RWPE1 (cell line): ENCODE measurements at regions not wholly inside any gene's neighbourhood (a gene's known extent, or its start where the extent isn't known, plus 50 kb on each side); places are given as distances from the start of the nearest gene placed in this dataset.

Experiments used
- CTCF ChIA-PET: fragments of 350-600 bp; sonication (Branson Sonifier 250); formaldehyde crosslinking; extraction: SDS; loops from one replicate; lab custom pipeline; 2021; lab: Yijun Ruan, JAX
- POLR2A ChIA-PET: fragments of 400-600 bp; formaldehyde crosslinking; extraction: SDS; loops from one replicate; lab custom pipeline; 2020; ENCODE audit warnings: antibody characterized with exemption; ENCODE audit not compliant: low non-redundant PET; lab: Yijun Ruan, JAX
- DNase-seq: peaks from one replicate; pipeline ENCODE4 v3.0.0; 2012; ENCODE audit warnings: low spot score
- H3K27ac ChIP-seq: fragments of 450-650 bp; 2 replicates; pipeline ENCODE4 v1.5.1; 2017
- TF ChIP-seq, protein P1 (sequence below): fragments of 450-650 bp; conservative IDR thresholded peaks from 2 replicates; pipeline ENCODE4 v1.5.1; 2017; ENCODE audit warnings: low read depth, mild to moderate bottlenecking

- TF ChIP-seq, protein P1, sequence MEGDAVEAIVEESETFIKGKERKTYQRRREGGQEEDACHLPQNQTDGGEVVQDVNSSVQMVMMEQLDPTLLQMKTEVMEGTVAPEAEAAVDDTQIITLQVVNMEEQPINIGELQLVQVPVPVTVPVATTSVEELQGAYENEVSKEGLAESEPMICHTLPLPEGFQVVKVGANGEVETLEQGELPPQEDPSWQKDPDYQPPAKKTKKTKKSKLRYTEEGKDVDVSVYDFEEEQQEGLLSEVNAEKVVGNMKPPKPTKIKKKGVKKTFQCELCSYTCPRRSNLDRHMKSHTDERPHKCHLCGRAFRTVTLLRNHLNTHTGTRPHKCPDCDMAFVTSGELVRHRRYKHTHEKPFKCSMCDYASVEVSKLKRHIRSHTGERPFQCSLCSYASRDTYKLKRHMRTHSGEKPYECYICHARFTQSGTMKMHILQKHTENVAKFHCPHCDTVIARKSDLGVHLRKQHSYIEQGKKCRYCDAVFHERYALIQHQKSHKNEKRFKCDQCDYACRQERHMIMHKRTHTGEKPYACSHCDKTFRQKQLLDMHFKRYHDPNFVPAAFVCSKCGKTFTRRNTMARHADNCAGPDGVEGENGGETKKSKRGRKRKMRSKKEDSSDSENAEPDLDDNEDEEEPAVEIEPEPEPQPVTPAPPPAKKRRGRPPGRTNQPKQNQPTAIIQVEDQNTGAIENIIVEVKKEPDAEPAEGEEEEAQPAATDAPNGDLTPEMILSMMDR: no peak
- no peak for DNase-seq
- CTCF ChIA-PET: no interaction called here
- POLR2A ChIA-PET: no interaction called here
- H3K27ac ChIP-seq: no peak overlapping the region
Measured at GRCh38 chr9:74331607-74332006, 165.5 kb upstream of the RORB start.

DNA sequence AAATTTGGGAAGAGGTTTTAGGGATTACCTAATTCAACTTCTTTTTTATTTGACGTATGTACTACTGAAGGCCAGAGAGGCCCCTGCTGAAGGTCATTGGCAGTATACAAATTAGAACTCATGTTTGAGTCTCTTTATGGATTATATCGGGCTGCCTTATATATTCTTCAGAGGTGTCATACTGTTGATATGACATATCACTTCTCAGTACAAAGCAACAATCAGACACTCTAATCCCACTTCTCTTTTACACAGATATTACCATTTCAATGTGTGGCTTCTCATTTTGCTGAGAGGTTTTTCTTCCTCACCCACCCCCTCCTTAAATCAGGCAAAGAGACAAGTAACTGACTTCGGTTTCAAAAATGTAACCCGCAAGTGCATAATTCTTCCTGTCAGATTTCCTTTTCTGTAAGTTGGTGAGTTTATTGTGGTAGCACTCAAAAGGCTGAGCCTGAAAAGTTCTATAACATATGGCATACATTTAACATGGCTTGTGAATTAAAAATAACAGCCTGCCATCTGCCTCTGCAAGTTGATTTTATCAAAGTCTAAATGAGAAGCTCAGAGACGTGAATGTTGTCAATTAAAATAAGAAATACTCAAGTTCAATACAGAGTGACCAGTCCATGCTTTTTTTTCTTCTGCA, 163.6 kb upstream of the RORB start:
- no peak overlapping the region for H3K27ac ChIP-seq
- CTCF ChIA-PET: no interaction called here
- DNase-seq: no peak
- POLR2A ChIA-PET: no interaction called here
- TF ChIP-seq, protein P1: no peak

DNA sequence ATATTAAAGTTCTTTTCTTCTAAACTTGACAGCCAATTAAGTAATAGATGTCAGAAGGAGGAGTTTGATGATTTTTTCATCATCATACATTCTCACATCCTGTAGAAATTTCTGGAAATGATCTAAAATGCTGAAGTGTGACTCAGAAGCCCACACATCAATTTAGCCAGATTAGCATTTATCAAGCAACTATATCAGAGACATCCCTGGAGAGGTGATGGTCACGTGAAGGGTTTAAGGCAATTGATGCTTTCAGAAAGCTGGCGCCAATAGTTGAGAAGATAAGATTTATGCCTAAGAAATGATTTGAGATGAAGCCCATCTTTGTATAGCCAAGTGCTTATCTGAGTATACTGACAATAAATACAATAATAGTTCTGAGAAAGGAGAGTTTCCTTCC, 162.9 kb upstream of the RORB start:
- DNase-seq: no peak
- ChIA-PET CTCF (no interaction called here), POLR2A (no interaction called here)
- no peak overlapping the region for H3K27ac ChIP-seq
- TF ChIP-seq, protein P1: no peak

GRCh38 chr9:74336161-74336560, 161.0 kb upstream of the RORB start:
- ChIA-PET CTCF (no interaction called here), POLR2A (no interaction called here)
- H3K27ac ChIP-seq: no peak overlapping the region
- DNase-seq: no peak
- TF ChIP-seq, protein P1: no peak

DNA sequence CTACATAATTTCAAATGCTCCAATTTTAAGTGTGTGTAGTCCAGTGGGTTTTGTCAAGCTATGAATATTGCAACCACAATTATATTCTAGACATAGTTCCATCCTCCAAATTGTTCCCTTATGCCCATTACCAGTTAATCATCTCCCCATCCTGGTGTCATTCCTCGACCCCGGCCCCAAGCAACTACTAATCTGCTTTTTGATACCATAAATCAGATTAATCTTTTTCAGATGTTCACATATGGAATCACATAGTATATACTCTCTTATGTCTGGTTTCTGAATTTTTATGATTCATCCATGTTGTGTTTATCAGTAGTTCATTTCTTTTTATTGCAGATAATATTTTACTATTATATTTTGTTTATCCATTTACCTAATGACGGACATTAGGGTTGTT, 148.4 kb upstream of the RORB start:
- DNase-seq: no peak
- POLR2A ChIA-PET: no interaction called here
- TF ChIP-seq, protein P1: no peak
- CTCF ChIA-PET: no interaction called here
- no peak overlapping the region for H3K27ac ChIP-seq

- no peak for DNase-seq
- no peak overlapping the region for H3K27ac ChIP-seq
- TF ChIP-seq, protein P1: no peak
- ChIA-PET POLR2A (no interaction called here), CTCF (no interaction called here)
Measured at GRCh38 chr9:74355107-74355506, 142.0 kb upstream of the RORB start.
